KMS-11 (cell line): ENCODE measurements at regions not wholly inside any gene's neighbourhood (a gene's known extent, or its start where the extent isn't known, plus 50 kb on each side); places are given as distances from the start of the nearest gene placed in this dataset.

Source experiments
- H2AFZ ChIP-seq: fragments of 200-600 bp; sonication (generic); 2 replicates; pipeline ENCODE4 v1.6.1; 2016; ENCODE audit warnings: antibody characterized with exemption, mixed run types, low read depth
- H3K27ac ChIP-seq: fragments of 200-600 bp; sonication (generic); 2 replicates; pipeline ENCODE4 v1.6.1; 2016; ENCODE audit warnings: mild to moderate bottlenecking, mixed run types
- H3K27me3 ChIP-seq: fragments of 200-600 bp; sonication (generic); 2 replicates; pipeline ENCODE4 v1.6.1; 2017; ENCODE audit warnings: mild to moderate bottlenecking, low read depth, mixed run types, moderate library complexity; ENCODE audit not compliant: insufficient read depth
- H3K36me3 ChIP-seq: fragments of 200-600 bp; sonication (generic); 2 replicates; pipeline ENCODE4 v1.6.1; 2017; ENCODE audit warnings: mild to moderate bottlenecking, mixed run types; ENCODE audit not compliant: insufficient read depth
- H3K4me1 ChIP-seq: fragments of 200-600 bp; sonication (generic); 2 replicates; pipeline ENCODE4 v1.6.1; 2016; ENCODE audit warnings: mild to moderate bottlenecking, low read depth, mixed run types; ENCODE audit not compliant: poor library complexity, severe bottlenecking
- H3K4me2 ChIP-seq: fragments of 200-600 bp; sonication (generic); 2 replicates; pipeline ENCODE4 v1.7.0; 2016; ENCODE audit warnings: mild to moderate bottlenecking, mixed run types
- H3K4me3 ChIP-seq: fragments of 200-600 bp; sonication (generic); IDR thresholded peaks from 2 replicates; pipeline ENCODE4 v1.6.1; 2017; ENCODE audit warnings: low read depth, low read length, mixed read lengths; ENCODE audit not compliant: insufficient read depth
- H3K79me2 ChIP-seq: fragments of 200-600 bp; sonication (generic); 2 replicates; pipeline ENCODE4 v1.6.1; 2016; ENCODE audit warnings: low read depth, mixed run types; ENCODE audit not compliant: insufficient read depth
- H3K9ac ChIP-seq: fragments of 200-600 bp; sonication (generic); 2 replicates; pipeline ENCODE4 v1.6.1; 2016; ENCODE audit warnings: mild to moderate bottlenecking, mixed run types
- H4K20me1 ChIP-seq: fragments of 200-600 bp; sonication (generic); 2 replicates; pipeline ENCODE4 v1.6.1; 2016; ENCODE audit warnings: mild to moderate bottlenecking, mixed run types; ENCODE audit not compliant: insufficient read depth
- CTCF ChIP-seq: fragments of 200-600 bp; sonication (generic); conservative IDR thresholded peaks from 2 replicates; pipeline ENCODE4 v1.6.1; 2017; ENCODE audit warnings: low read depth, mild to moderate bottlenecking, antibody characterized with exemption, low read length, moderate library complexity, mixed read lengths

GRCh38 chr5:107263387-107264018 is 407.2 kb downstream of the EFNA5 start:
- Histone ChIP-seq H2AFZ (no peak overlapping the region), H3K4me3 (no peak overlapping the region)

DNA sequence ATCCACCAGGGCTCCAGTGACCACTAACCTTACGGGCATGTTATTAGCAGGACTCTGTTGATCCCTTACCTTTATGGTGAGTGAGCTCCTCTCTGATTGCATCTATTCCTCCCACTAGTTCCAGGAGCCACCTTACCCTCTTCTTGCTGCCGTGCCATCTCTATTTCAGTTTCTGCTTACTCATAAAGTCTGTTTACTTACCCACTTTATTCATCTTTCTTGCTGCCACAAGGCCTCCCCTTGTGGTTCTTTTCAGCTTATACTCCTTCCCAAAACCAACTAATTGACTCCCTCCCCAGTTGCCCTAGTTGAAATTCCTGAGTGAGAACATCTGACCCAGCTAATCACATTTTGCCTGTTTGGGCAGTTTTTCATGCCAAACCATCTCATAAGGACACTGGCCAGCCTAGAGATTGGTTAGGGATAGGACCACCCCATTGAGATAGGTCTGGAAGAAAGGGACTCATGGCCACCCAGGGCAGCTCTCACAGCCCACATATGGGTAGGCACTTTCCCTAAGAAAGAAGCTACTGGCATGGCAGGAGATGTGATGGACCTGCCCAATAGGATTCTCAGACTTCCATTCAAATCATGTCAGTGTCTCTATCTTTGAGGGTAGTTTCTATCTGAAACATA is 412.7 kb downstream of the EFNA5 start:
- Histone ChIP-seq H3K36me3 (no peaks in the 10 kb centered on the region), H2AFZ (no peak overlapping the region), H3K4me2 (no peak overlapping the region), H3K79me2 (no peaks in the 10 kb centered on the region), H3K9ac (no peak overlapping the region), H4K20me1 (no peaks in the 10 kb centered on the region), H3K27ac (no peak overlapping the region; the same call in 1 of the 2 replicates), H3K4me3 (no peak overlapping the region), H3K27me3 (no peaks in the 10 kb centered on the region), H3K4me1 (peaks cover 6% of the 10 kb centered on the region)
- no peak for TF ChIP-seq CTCF

More at GRCh38 chr5:107263387-107264018, 407.2 kb downstream of the EFNA5 start:
- Histone ChIP-seq H3K27ac (no peak overlapping the region), H4K20me1 (no peaks in the 10 kb centered on the region), H3K4me1 (no peaks in the 10 kb centered on the region), H3K36me3 (no peaks in the 10 kb centered on the region), H3K4me2 (no peak overlapping the region), H3K9ac (no peak overlapping the region), H3K27me3 (no peaks in the 10 kb centered on the region), H3K79me2 (no peaks in the 10 kb centered on the region)
- TF ChIP-seq CTCF: no peak

DNA sequence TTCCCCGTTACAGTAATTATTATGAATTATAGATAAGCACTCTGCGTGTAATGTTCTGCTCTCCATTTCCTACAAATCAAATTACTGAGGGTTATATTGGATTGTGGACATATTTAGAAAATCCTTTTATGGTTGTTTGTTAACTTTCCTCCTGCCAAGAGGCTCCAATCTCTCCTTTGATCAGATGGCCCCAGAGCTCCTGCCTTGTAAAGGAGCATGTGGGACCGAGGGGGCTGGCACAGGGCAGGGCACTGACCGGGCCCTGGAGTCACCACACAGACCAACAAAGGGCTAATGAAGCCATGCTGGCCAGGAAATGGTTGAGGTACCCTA is 415.9 kb downstream of the EFNA5 start:
- TF ChIP-seq CTCF: no peak

GRCh38 chr5:107254214-107254901 is 416.4 kb downstream of the EFNA5 start:
- no peaks in the 10 kb centered on the region for H3K79me2 ChIP-seq
- H3K4me3 ChIP-seq: no peak overlapping the region
- H3K4me1 ChIP-seq: peaks cover 6% of the 10 kb centered on the region
- H3K9ac ChIP-seq: no peak overlapping the region
- H3K27ac ChIP-seq: no peak overlapping the region
- no peak for TF ChIP-seq CTCF
- no peak overlapping the region for H2AFZ ChIP-seq
- H3K36me3 ChIP-seq: no peaks in the 10 kb centered on the region
- H3K27me3 ChIP-seq: no peaks in the 10 kb centered on the region
- H4K20me1 ChIP-seq: no peaks in the 10 kb centered on the region
- no peak overlapping the region for H3K4me2 ChIP-seq

More for the DNA sequence above, 415.9 kb downstream of the EFNA5 start:
- Histone ChIP-seq H3K4me1 (peaks cover 6% of the 10 kb centered on the region), H3K9ac (no peak overlapping the region), H3K4me3 (no peak overlapping the region), H3K27me3 (no peaks in the 10 kb centered on the region), H4K20me1 (no peaks in the 10 kb centered on the region), H3K79me2 (no peaks in the 10 kb centered on the region), H3K27ac (no peak overlapping the region), H3K36me3 (no peaks in the 10 kb centered on the region), H3K4me2 (no peak overlapping the region), H2AFZ (no peak overlapping the region)
